K562 (cell line): ENCODE measurements at regions not wholly inside any gene's neighbourhood (a gene's known extent, or its start where the extent isn't known, plus 50 kb on each side); places are given as distances from the start of the nearest gene placed in this dataset.

Source experiments
- ATAC-seq: fragments of 200-7000 bp; cut with Tn5 transposase; 3 replicates; pipeline ENCODE4 v1.9.1; 2020; ENCODE audit warnings: moderate library complexity
- BruUV-seq: library from RNA; stranded (reverse); fragments of 400-500 nt; replicated peaks from 2 replicates; lab custom pipeline; 2021; lab: Mats Ljungman, UMichigan
- CTCF ChIA-PET: fragments of 300-600 bp; formaldehyde crosslinking; extraction: SDS; loops from one replicate; lab custom pipeline; 2021; ENCODE audit warnings: low intra/inter-chr PET ratio; lab: Yijun Ruan, JAX
- POLR2A ChIA-PET: fragments of 300-600, 350-650 bp; sonication (Branson Sonifier 250); formaldehyde crosslinking; extraction: SDS; loops from one replicate; lab custom pipeline; 2021; ENCODE audit warnings: antibody characterized with exemption, inconsistent platforms; lab: Yijun Ruan, JAX
- DNase-seq, 4 experiments: peaks; one replicate each; pipeline versions ENCODE4 v3.0.0 to v3.0.0-alpha.2; 2011 to 2018; ENCODE audit warnings: low spot score in 3 of 4, mixed read lengths in 3 of 4; ENCODE audit errors: extremely low read depth in 1 of 4
- FAIRE-seq: peaks from 2 replicates; lab custom pipeline; 2011; peaks lifted over from hg19 to GRCh38; lab: Jason Lieb, UNC
- H2AFZ ChIP-seq: 2 replicates; pipeline ENCODE4 v1.6.0; 2011; ENCODE audit warnings: low read depth, low read length, control low read depth, inconsistent platforms
- H3K27ac ChIP-seq: fragments of 200-600 bp; 3 replicates; pipeline ENCODE4 v1.8.0; 2011; ENCODE audit warnings: low read depth, mild to moderate bottlenecking, control low read depth, inconsistent platforms, low read length, moderate library complexity, mixed read lengths; ENCODE audit errors: extremely low read depth
- H3K27me3 ChIP-seq, 2 experiments: fragments of 300-600 bp in 1 of 2; 2 replicates in 1 of 2; 3 replicates in 1 of 2; pipeline versions ENCODE4 v1.6.0 to v1.8.0; 2011; ENCODE audit warnings: inconsistent platforms in 2 of 2, low read length in 2 of 2, mild to moderate bottlenecking in 1 of 2, mixed read lengths in 1 of 2, moderate library complexity in 1 of 2; ENCODE audit not compliant: control insufficient read depth in 2 of 2, insufficient read depth in 2 of 2
- H3K36me3 ChIP-seq: fragments of 300-600 bp; 3 replicates; pipeline ENCODE4 v1.8.0; 2011; ENCODE audit warnings: mild to moderate bottlenecking, low read length, inconsistent platforms; ENCODE audit not compliant: control insufficient read depth, insufficient read depth
- H3K4me1 ChIP-seq, 2 experiments: fragments of 200-600 bp in 1 of 2; replicated peaks in 1 of 2; 2 replicates in 1 of 2; 3 replicates in 1 of 2; pipeline versions ENCODE4 v1.5.1 to v1.8.0; 2011; ENCODE audit warnings: inconsistent platforms in 2 of 2, low read length in 2 of 2, mild to moderate bottlenecking in 1 of 2, mixed read lengths in 1 of 2, moderate library complexity in 1 of 2; ENCODE audit not compliant: control insufficient read depth in 2 of 2, insufficient read depth in 2 of 2
- H3K4me2 ChIP-seq: 2 replicates; pipeline ENCODE4 v1.6.1; 2011; ENCODE audit warnings: low read length, control low read depth, inconsistent platforms, mixed read lengths; ENCODE audit not compliant: insufficient read depth
- H3K4me3 ChIP-seq: fragments of 200-600 bp; sonication (generic), shearing (Covaris generic); 2 replicates; pipeline ENCODE4 v1.5.1; 2016; ENCODE audit warnings: control low read depth, inconsistent platforms
- H3K79me2 ChIP-seq: fragments of 200-600 bp; 3 replicates; pipeline ENCODE4 v1.8.0; 2011; ENCODE audit warnings: low read length, inconsistent platforms; ENCODE audit not compliant: control insufficient read depth, insufficient read depth
- H3K9ac ChIP-seq, 2 experiments: 2 replicates each; pipeline versions ENCODE4 v1.6.0 to v1.6.1; 2011; ENCODE audit warnings: low read depth in 2 of 2, low read length in 2 of 2, control low read depth in 1 of 2, inconsistent platforms in 1 of 2, mild to moderate bottlenecking in 1 of 2, mixed read lengths in 1 of 2; ENCODE audit not compliant: insufficient read depth in 1 of 2
- H3K9me1 ChIP-seq: one replicate; pipeline ENCODE4 v1.6.0; 2011; ENCODE audit warnings: inconsistent platforms, mild to moderate bottlenecking, low read length, moderate library complexity; ENCODE audit not compliant: control insufficient read depth, insufficient read depth
- H3K9me3 ChIP-seq: replicated peaks from 2 replicates; pipeline ENCODE4 v1.5.1; 2011; ENCODE audit warnings: low read depth, low read length, inconsistent platforms; ENCODE audit not compliant: control insufficient read depth, insufficient read depth
- H4K20me1 ChIP-seq: replicated peaks from 2 replicates; pipeline ENCODE4 v1.6.1; 2011; ENCODE audit warnings: low read length, inconsistent platforms, mixed read lengths; ENCODE audit not compliant: control insufficient read depth, insufficient read depth
- CEBPB ChIP-seq: fragments of 450-650 bp; IDR thresholded peaks from 2 replicates; pipeline ENCODE4 v1.6.1; 2016; ENCODE audit warnings: missing genetic modification characterization, missing compliant biosample characterization
- MECOM ChIP-seq: fragments of 250-450 bp; sonication (Bioruptor Pico); IDR thresholded peaks from 2 replicates; pipeline ENCODE4 v1.8.0; 2022; ENCODE audit warnings: inconsistent platforms
- RBM17 ChIP-seq: fragments of 200-400 bp; formaldehyde crosslinking; IDR thresholded peaks from 2 replicates; pipeline ENCODE4 v1.6.1; 2017; ENCODE audit warnings: low read depth, mild to moderate bottlenecking, low read length, borderline replicate concordance
- WGBS: fragments of 100-300 bp; shearing (Covaris generic); methylation state at CpG from one replicate; pipeline ENCODE4 v1.1.6; 2016; ENCODE audit warnings: low coverage, mixed read lengths; ENCODE audit not compliant: insufficient coverage; ENCODE audit errors: missing lambda C conversion rate; 5-methylcytosine and 5-hydroxymethylcytosine counted together
- in situ Hi-C: fragments of 300-500 bp; cut with MboI; formaldehyde crosslinking; loops from 4 replicates; pipeline ENCODE4 v1.15.0; 2018; ENCODE audit warnings: inconsistent platforms, mixed read lengths
- intact Hi-C: fragments of 100-400 bp; cut with micrococcal nuclease; formaldehyde crosslinking; loops from 2 replicates; pipeline ENCODE4 v1.14.2; 2022
- TF ChIP-seq, protein P1 (sequence below): sonication (generic); formaldehyde crosslinking; IDR thresholded peaks from 2 replicates; pipeline ENCODE4 v1.8.0; 2022; ENCODE audit warnings: mild to moderate bottlenecking, missing genetic modification reagents

DNA sequence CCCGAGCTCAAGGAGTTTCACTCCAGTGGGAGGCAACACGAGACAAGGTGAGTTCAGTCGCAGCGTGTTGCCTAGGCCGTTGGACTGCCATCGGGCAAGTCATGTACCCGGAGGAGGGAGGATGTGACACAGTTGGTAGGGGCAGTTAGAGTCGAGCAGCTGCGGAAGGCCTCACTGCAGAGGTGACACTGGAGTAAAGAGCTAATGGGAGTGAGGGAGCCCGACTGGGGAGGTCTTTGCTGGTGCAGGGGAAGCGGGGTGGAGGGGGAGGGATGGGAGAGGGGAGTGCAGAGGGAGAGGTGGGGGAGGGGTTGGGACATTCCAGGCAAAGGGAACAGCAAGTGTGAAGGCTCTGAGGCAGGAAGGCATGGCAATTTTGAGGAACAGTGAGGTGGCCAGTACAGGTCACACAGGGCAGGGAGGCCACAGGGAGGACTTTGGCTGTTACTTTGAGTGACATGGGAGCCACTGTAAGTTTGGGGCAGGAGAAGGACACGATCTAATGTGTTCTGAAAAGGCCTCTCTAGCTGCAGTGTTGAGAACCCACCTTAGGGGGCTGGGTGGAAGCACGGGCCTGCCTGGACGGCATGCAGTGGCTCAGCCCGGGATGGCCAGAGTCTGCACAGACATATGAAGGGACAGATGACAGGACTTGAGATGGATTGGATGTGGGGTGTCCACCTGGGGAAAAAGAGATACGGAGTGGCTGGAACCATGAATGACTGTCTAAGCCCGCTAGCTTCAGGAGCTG is 61.1 kb downstream of the KCNF1 start:
- H3K27ac ChIP-seq = no peak overlapping the region
- BruUV-seq = no TSS peak
- ATAC-seq (no peak), DNase-seq (no peak)
- no peak overlapping the region for H3K4me3 ChIP-seq
- WGBS = under 1% methylated on average over 17 of the region's 17 CpGs
- TF ChIP-seq, protein P1, sequence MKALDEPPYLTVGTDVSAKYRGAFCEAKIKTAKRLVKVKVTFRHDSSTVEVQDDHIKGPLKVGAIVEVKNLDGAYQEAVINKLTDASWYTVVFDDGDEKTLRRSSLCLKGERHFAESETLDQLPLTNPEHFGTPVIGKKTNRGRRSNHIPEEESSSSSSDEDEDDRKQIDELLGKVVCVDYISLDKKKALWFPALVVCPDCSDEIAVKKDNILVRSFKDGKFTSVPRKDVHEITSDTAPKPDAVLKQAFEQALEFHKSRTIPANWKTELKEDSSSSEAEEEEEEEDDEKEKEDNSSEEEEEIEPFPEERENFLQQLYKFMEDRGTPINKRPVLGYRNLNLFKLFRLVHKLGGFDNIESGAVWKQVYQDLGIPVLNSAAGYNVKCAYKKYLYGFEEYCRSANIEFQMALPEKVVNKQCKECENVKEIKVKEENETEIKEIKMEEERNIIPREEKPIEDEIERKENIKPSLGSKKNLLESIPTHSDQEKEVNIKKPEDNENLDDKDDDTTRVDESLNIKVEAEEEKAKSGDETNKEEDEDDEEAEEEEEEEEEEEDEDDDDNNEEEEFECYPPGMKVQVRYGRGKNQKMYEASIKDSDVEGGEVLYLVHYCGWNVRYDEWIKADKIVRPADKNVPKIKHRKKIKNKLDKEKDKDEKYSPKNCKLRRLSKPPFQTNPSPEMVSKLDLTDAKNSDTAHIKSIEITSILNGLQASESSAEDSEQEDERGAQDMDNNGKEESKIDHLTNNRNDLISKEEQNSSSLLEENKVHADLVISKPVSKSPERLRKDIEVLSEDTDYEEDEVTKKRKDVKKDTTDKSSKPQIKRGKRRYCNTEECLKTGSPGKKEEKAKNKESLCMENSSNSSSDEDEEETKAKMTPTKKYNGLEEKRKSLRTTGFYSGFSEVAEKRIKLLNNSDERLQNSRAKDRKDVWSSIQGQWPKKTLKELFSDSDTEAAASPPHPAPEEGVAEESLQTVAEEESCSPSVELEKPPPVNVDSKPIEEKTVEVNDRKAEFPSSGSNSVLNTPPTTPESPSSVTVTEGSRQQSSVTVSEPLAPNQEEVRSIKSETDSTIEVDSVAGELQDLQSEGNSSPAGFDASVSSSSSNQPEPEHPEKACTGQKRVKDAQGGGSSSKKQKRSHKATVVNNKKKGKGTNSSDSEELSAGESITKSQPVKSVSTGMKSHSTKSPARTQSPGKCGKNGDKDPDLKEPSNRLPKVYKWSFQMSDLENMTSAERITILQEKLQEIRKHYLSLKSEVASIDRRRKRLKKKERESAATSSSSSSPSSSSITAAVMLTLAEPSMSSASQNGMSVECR (CRISPR knock-in tag) = no peak
- TF ChIP-seq RBM17 (no peak), CEBPB (tag) (no peak), MECOM (CRISPR knock-in tag) (no peak)
- TF ChIP-seq, all 486 proteins: peak for 0
- H3K9me3 ChIP-seq = no peaks in the 10 kb centered on the region
- H3K9ac ChIP-seq = no peak overlapping the region
- no peaks in the 10 kb centered on the region for H3K79me2 ChIP-seq
- no peaks in the 10 kb centered on the region for H4K20me1 ChIP-seq
- in situ Hi-C loops (no loop called here), intact Hi-C loops (loop anchor here (10.0 kb wide), 1 partner anchor 152 kb away; no protein-coding TSS in a partner anchor)
- H2AFZ ChIP-seq = no peak overlapping the region
- CTCF ChIA-PET = no interaction called here
- POLR2A ChIA-PET = no interaction called here
- H3K9me1 ChIP-seq = no peaks in the 10 kb centered on the region
- peaks cover 11 to 40% of the 10 kb centered on the region in 2 experiments for H3K27me3 ChIP-seq
- H3K36me3 ChIP-seq = no peaks in the 10 kb centered on the region
- H3K4me2 ChIP-seq = no peak overlapping the region
- FAIRE-seq = no peak
- H3K4me1 ChIP-seq = no peaks in the 10 kb centered on the region; a peak in 1 of 5 replicates
